DMS 273 (cell line): ENCODE measurements at regions not wholly inside any gene's neighbourhood (a gene's known extent, or its start where the extent isn't known, plus 50 kb on each side); places are given as distances from the start of the nearest gene placed in this dataset.
A peak's percentile ranks its signal among the peaks of the same experiment; 100 is the strongest.

Source experiments
- DNase-seq: peaks from one replicate; lab custom pipeline; 2025; ENCODE audit not compliant: unreplicated experiment; lab: John Stamatoyannopoulos, UW

DNA sequence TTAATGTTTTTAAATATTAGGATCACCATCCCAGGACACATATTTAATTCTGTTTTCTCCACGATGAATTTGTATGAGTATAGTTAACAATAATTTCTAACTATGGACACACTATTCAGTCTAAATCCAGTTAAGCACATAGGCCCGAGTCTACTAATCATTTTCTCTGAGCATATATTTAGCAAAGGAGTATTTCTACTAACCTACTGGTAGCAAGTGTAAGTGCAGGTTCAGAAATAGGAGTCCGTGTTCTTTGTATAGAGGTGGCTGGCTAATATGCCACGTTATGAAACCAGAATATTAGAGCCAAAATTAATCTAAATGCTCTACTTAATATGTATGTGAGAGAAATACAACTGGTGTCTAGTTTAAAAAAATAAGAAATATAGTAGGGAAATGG lies 416.6 kb upstream of the NXPH2 start:
- DNase-seq, result no peak

DNA sequence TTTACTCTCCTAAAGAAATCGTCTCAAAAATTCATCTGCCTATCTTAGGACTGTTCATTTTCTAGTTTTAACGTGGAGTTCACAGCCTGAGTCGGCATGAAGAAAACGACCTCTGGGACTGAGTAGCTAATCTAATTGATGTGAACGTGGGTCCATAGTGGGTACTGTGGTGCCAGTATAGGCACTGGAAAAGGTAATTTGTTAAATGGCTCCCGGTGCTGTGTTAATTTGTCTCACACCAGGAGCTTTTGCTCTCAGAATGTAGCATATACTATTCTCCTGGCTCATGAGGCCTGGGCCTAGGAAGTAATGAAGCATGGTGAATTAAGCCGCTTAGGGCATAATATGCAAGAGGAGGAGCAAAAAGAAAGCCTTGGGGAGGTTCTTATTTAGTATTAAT lies 414.4 kb upstream of the NXPH2 start:
- DNase-seq, result no peak

DNA sequence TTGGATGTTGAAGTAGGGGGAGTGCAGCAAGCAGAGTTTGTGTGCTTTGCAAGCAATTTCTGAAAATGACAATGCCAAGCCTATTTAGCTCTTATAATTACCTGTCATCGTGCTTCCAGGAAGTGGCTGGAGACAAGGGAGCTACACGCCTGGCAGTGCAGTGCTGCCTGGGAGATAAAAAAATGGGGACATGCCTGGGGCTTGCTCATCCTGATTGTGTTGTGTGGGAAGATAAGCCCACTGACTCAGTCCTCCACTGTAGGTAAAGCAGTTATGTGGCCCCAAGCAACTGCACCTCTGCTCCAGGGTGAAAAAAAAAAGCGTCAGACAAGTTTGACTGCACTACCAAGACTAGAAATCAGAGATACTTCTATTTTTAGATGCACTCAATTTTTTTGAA lies 396.9 kb upstream of the NXPH2 start:
- no peak for DNase-seq

DNA sequence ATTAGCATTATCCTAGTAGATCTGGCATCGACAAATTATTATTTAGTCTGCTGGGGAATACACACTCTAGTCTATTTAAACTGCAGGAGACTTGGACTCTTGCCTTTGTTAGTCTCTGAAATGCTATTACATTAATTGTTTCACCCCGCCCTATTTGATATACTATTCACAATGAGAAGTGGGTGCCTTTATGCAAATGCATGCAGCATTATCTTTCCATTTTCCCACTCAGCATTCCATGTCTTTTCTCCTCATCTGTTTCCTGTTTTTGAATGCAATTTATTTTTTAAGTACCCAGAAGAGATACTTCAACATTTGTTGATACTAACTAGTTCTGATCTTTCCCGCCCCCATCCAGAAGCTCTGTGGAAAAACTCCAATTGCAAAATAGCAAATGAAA lies 395.3 kb upstream of the NXPH2 start:
- no peak for DNase-seq

DNA sequence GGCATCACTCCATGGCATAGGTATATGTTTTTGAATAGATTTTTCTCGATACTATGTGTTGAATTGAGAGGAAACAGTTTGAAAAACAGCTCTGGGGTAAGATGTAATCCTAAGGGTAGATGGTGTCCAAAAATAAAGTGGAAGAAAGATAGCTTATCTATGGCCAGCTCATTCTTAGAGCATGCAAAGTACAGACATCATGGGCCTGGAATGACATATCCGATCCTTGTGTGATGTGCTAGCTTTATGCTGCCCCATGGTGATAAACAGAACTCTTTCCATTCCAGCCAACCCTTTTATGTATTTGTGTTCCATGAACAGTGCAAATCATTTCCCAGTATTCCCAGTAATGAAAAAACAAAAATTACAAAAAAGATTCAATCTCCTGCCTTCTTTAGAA lies 390.2 kb upstream of the NXPH2 start:
- no peak for DNase-seq

DNA sequence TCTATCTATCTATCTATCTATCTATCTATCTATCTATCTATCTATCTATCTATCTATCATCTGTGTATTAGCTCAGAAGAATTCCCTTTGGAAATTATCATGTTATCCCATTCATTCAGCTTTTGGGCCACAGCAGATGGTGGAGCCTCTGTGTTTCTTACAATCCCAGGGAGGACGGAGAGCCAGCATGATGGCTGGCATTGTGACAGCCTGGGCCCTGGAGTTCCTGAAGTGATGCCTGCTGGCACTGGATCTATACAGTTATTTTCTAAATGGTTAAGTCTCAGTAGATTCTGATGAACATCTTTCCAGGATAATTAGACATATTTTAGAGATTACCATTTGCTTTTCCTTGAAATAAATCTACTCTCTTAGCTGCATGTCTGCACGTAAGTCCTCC lies 385.4 kb upstream of the NXPH2 start:
- DNase-seq, result peak; percentile 8

DNA sequence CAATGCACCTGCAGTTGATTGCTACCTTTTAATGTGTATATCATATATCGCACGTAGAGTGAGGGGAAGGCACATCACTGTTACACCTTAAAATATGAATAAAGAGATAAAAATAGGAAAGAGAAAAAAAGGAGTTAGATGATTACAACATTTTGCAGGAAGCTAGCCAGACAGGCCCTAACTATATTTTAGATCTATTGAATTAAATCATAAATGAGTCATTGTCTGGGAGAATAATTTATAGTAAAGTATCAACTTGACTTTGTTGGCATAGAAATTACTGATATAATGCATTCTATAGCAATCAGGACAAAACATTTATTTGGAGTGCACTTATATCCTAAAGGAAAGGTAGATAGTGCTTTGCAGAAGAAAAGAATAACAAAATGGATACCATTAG lies 384.9 kb upstream of the NXPH2 start:
- no peak for DNase-seq

DNA sequence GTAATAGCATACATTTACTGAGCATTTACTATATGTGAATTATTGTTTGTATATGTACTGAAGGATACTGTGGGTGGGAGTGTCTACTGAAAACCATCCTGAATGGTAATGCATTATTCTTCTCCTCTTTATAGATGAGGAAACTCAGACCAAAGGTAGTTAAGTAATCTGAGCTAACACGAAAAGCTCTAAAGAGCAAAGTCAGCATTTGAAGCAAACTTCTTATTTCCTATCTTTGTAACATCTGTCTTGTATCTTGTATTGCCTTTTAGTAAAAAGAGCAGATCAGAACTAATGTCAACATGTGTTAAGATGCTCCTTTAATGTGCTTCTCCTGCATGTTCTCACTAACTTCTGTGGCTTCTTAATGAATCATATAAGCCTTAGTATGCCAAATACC lies 382.8 kb upstream of the NXPH2 start:
- no peak for DNase-seq

DNA sequence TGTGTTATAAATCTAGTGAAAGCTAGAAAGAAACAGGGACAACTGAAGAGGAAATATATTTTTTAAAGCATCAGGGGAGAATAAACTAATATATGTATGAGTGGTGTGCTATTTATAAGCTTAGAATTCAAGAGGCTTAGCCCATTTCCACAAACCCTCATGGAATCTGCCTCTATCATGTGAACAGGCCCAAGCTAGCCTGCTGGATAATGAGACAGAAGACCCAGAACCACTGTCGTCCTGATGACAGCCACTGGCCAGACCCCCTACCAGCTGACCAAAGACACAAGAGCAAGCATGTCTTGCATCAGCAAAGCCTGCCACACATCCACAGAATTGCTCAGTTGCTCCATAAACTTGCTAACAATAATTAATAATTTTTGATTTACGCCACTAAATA lies 382.3 kb upstream of the NXPH2 start:
- no peak for DNase-seq

DNA sequence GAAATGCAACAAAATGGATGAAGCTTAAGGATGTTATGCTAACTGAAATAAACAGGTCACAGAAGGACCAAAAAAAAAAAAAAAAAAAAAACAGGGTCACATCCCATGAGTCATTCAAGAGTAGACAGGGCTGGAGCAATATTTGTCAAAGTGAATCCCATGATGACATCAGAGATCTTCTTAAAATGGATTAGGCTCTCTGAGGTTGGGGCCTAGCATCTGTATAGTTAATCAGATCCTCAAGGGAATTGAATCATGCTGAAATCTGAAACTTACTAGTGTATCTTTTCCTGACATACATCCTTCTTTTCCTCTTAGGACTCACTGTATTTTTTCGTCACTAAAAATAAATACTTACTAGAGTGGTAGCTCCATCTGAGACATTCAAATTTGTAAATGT lies 380.6 kb upstream of the NXPH2 start:
- peak; percentile 51 for DNase-seq

DNA sequence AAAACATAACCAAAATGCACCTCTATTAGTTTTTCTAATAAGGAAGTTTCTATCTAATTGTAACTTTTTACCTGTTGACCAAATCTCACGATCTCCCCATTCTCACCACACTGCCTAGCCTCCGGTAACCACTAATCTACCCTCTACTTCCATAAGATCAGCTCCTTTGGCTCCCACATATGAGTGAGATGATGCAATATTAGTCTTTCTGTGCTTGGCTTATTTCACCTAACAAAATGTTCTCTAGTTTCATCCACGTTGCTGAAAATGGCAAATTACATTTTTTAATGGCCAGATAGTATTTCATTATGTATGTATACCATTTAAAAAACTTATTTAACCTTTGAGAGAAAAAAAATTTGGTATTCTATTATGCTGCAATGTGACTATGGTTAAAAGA lies 379.0 kb upstream of the NXPH2 start:
- no peak for DNase-seq

DNA sequence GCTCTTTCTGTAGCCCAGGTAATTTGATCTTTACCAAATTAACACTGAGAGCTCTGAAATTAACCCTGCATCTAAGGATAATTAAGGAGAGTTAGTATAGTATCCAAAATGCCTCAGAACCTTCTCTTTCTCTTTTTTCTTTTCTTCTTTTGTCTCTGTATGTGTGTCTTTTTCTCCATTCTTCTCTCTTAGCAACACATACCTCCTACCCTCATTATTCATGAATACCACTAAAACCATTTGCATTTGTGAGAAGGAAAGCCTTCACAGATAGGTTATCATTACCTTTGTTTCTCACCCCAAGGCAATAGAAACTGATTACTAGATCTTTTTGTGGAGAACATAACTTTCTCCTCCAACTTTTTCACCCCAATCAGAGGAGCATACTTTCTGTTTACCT lies 376.5 kb upstream of the NXPH2 start:
- DNase-seq, result no peak

DNA sequence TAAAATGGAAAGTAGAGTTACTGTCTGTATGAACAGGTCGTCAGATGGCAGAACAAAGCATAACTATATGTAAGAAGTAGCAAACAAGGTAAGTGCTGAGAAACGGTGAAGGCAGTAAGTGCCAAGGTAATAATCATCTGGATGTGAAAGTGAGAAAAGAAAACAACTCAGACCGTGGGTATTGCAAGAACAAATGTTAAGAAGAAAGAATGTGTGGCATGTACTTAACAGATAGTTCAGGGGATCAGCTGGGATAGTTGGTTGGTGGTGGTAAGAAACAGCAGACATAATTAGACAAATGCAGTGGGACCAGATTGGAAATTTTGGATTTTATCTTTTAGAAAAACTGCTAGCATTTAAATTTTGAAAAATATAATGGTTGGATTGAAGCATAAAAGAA lies 375.8 kb upstream of the NXPH2 start:
- no peak for DNase-seq

DNA sequence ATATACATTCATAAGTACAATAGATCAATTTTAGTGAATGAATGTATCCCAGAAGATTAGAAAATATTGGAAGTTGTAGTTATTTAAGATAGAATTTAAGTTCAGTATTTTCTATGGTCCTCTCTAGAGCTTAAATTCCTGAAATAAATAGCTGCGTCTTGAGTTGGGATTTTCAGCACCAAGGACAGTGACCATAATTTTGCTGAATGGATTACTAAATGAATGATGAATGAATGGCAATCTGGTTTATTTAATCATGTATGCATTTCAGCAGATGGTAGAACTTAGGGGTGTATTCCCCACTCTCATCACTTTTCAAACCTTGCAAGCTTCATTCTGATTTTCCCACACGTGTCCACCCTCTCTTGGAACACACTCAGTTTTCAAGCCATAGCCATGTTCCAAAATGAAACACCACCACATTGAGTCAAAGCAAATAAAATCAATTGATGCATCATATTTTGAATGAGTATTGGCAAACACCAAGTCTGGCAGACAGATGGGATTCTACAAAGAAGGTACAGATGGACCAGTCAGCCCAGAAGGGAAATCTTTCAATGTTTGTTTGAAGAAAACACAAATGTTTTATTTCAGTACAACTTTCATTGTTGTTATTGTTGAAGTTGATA lies 362.2 kb upstream of the NXPH2 start:
- DNase-seq, result peak; percentile 42

DNA sequence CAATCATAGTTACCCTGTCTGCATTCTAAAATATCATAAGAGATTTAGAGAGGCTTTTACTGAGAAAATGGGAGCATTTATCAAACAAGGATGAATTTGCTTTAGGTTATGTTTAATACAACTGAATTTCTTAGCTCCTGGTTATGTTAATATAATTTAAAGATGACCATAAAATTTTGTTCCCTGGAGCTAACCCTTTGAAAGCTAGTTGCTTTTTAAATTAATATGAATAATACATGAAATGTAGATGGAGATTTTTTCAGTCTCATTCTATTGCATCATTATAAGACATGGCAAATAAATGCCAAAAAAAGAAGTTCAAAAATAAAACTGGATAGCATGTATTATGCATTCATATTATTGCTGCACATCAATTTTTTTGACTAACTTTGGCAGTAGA lies 344.1 kb upstream of the NXPH2 start:
- no peak for DNase-seq

DNA sequence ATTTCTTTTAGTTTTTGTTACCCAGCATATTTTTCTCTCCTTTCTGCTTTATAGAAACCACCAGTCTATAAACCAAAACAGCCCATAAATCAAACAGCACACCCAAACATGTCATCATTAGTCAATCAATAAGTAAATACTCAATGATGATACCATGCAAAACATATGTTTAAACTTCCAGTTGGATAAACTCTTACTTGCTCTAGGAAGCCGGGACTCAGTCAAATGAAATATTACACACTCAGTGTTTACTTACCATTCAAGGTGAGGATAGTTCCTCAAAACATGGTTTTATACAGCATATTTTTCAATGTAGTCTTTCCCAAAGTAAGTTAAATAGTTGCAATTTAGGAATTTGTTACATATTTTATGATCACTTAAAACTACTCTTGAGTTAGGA lies 343.6 kb upstream of the NXPH2 start:
- no peak for DNase-seq

DNA sequence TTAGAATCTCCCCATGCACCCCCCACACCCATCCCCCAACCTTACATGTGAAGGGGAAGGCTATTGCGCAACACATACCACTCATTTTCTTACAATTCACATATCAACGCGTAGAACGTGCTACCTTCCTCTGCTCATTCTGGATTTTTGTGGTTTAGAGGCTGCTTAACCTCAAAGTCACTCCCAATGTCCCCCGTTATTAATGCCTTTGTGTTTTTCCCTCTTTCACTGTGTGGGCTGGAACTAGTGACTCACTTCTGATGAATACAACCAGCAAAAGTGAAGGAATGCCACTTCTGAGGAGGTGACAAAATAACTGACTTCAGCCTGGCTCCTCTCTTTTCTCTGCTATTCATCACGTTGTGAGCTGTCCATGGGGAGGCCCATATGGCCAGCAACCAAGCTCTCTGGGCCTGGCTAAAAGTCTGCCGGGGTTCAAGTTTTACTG lies 342.5 kb upstream of the NXPH2 start:
- no peak for DNase-seq

DNA sequence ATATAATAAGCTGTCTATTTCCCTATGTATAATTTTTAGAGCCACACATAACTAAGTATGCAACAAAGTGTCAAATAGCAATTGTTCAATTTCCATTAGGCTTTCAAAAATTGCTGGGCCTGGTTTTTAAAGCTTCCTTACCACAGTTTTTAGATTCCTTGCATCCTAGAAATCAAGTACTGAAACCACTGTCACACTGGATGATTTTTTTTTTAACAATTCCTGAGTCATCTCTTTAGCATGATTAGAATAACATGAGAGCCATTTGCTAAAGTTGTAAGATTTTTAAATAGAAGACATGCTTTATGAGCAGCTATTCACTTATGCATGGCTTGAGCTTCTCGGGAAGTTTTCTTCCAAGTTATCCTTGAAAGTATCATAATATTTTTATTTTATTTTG lies 319.5 kb upstream of the NXPH2 start:
- no peak for DNase-seq

DNA sequence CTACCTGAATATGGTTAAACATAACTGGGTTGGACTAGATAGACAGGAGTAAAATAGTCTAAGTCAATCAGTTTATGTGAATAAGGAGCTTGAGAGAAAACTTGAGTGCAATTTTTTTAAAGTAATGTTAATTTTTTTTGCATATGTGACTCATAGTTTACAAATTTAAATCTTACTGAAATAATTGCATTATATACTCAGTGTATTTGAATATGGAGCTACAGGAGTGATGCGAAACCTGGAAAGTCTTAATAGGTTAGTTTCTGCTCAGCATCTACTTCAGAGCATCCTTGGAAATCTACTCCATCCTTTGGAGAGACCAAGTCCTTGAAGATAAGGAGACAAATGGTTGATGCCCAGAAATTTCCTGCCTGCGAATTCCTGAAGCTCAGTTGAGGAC lies 318.8 kb upstream of the NXPH2 start:
- no peak for DNase-seq

DNA sequence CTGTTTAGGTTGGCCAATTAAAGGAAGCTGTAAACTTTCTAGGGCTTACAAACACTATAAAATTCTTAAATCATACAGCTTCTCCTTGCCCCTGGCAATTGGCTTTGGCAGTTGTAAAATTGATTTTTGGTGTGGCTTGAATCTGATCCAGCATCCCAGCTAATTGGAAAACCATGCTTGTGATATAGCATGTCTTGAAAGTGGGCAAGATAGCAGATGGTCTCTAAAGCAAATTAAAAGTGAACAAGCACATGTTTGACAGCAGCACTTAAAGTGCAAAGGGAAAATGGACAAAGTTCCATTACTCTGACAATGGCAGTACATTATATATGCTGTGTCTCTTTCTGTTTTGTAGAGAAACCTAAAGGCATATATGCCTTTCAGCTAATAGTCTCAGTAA lies 302.9 kb upstream of the NXPH2 start:
- peak; percentile 2 for DNase-seq

DNA sequence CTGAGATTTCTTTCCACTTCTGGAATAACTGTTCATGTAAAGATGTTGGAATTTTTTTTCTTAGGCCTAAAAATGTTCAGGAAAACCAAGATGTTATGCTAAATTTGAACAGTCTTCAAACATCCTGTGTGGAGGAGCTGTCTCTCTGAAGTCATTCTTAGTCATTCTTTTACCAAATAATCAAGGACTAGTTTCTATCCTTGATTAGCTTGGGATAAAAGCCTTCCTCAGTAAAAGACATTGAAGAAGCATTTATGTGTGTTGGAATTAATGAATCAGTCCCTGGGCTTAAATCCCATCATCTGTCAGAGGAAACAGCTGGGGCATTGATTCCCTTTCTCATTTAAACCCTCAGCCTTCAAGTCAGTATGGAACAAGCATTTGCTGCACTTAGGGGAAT lies 300.1 kb upstream of the NXPH2 start:
- no peak for DNase-seq

DNA sequence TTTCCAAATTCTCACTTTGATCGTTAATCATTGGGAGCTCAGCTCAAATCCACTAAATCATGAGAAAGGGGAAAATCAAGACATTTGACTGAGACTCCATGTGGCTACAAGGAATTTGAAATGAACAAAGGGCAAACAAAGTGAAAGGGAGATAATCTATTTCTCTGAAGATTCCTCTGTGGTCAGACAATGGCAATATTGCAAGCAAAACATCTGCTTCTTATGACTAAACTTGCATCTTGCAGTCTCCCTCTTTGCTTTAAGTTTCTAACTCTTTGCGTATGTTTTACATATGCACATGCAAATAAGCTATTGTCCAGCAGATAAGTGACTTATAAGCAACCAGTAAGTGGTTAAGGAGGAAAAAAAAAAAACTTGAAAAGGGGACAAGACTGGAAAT lies 299.1 kb upstream of the NXPH2 start:
- DNase-seq, result no peak

DNA sequence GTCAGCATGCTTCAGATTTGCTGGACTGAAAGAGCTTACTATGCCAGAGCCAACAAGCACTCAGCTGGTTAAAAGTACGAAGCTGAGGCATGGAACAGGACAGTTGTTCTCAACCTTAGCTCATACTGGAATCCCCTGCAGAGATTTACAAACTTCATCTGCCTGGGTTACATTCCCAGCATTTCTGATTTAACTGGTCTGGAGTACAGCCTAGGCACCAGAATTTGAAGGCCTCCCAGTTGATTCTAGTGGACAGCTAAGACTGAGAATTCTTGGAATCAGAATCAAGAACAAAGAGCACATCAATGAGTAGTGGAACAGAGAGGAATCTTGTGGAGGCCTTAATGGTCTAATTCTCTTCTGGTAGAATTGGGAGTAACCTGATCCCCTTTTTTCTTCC lies 298.2 kb upstream of the NXPH2 start:
- DNase-seq, result no peak
